M059J (cell line): ENCODE measurements at regions not wholly inside any gene's neighbourhood (a gene's known extent, or its start where the extent isn't known, plus 50 kb on each side); places are given as distances from the start of the nearest gene placed in this dataset.
"Not testable (repeated sequence)": the region's sequence is repeated elsewhere in the genome, so short reads cannot be mapped to it uniquely, and the experiment has no call there.

ENCODE experiments used
- DNase-seq: peaks from one replicate; pipeline ENCODE4 v3.0.0-alpha.2; 2012; ENCODE audit warnings: low read depth

DNA sequence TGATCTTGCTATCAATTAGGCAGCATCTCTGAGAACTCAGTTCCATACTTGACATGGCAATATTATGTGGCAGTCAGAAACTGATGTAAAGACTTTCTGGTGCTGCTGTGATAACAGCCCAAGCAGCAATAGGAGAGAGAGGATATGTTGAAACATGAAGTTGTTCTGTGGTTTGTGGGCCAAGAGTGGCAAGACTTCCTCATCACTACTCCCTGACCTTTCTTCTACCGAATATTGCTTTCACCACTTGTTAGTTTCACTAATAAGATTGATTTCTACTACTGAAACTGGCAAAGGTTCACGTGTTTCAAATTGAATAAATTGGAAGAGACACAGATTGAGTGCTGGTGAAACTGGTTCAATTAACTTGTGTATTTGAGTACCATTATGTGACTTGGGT, 852.6 kb upstream of the RAG2 start:
- DNase-seq, result peak; percentile 13

DNA sequence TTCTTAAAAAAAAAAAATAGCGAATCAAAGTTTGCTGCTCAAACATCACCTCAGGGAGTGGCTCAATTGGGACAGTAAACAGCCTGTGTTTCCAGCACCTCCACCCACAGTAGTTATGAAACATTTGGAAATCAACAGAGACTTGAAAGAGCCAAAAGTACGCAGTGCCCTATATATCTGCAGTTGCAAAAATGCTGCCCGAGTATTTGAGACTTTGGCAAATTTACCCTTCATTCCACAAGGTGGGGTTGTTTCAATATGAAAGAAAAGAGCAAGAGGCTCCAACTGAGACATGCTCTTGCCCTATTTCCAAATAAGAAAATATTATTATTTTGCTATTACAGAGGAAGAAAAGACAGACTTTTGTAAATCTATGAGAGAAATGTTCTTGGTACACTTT, 851.1 kb upstream of the RAG2 start:
- peak; percentile 51 for DNase-seq

DNA sequence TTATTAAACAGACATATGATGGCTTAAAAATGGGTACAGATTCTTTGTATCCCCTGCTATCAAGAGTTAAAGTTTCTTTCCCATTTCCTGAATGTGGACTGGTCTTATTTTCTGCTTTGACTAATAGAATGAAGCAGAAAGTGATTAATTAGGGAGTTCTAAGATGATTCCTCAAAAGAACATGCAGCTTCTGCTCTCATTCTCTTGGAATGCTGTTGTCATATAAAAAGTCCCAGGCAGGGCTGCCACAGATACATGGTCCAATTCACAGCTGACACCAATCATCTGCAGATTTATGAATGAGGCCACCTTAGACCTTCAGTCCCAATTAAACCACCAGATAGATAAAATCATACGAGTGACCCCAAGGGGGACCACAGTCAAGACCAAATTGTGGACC, 844.5 kb upstream of the RAG2 start:
- DNase-seq, result peak; percentile 53

DNA sequence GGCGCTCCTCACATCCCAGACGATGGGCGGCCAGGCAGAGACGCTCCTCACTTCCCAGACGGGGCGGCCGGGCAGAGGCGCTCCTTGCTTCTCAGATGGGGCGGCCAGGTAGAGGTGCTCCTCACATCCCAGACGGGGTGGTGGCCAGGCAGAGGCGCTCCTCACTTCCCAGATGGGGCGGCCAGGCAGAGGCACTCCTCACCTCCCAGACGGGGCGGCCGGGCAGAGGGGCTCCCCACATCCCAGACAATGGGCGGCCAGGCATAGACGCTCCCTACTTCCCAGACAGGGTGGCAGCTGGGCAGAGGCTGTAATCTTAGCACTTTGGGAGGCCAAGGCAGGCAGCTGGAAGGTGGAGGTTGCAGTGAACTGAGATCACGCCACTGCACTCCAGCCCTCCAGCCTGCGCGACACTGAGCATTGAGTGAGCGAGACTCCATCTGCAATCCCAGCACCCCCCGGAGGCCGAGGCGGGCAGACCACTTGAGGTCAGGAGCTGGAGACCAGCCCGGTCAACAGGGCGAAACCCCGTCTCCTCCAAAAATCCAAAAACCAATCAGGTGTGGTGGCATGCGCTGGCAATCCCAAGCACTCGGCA, 833.7 kb upstream of the RAG2 start:
- not testable (repeated sequence) for DNase-seq

DNA sequence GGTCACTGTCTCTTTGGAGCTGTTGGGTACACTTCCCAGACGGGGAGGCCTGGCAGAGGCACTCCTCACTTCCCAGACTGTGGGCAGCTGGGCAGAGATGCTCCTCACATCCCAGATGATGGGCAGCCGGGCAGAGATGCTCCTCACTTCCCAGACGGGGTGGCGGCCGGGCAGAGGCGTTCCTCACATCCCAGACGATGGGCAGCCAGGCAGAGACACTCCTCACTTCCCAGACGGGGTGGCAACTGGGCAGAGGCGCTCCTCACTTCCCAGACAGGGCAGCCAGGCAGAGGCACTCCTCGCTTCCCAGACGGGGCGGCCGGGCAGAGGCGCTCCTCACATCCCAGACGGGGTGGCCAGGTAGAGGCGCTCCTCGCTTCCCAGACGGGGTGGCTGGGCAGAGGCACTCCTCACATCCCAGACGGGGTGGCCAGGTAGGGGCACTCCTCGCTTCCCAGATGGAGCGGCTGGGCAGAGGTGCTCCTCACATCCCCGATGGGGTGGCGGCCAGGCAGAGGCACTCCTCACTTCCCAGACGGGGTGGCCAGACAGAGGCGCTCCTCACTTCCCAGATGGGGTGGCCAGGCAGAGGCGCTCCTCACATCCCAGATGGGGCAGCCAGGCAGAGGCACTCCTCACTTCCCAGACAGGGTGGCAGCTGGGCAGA, 833.1 kb upstream of the RAG2 start:
- DNase-seq, result not testable (repeated sequence)

DNA sequence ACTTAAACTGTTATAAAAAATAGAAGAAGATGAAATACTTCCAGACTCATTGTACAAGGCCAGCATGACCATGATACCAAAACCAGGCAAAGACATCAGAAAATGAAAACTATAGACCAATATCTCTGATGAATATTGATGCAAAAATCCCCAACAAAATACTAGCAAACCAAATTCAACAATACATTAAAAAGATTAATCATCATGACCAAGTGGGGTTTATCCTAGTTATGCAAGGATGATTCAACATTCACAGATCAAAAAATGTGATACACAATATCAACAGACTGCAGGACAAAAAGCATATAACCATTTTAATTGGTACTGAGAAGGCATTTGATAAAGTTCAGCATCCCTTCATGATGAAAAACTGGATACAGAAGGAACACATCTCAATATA, 824.5 kb upstream of the RAG2 start:
- DNase-seq, result no peak

DNA sequence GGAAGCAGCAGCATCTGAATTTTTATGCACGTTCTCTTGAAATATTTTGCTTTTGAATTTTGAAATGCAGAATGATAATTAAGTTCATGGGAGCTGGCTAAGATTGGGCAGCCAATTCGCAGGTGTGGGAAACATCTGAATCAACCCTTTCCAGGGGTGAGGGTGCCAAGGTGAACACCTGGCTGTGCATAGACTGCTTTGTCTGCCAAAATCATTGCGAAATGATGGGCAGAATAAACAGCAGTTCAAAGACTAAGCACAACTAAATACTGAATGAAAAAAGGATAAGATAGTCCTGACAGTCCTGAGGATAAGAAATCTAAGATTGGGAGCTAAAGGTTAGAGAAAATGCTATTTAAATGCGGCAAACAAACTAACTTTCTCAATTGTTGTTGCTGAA, 813.3 kb upstream of the RAG2 start:
- no peak for DNase-seq

DNA sequence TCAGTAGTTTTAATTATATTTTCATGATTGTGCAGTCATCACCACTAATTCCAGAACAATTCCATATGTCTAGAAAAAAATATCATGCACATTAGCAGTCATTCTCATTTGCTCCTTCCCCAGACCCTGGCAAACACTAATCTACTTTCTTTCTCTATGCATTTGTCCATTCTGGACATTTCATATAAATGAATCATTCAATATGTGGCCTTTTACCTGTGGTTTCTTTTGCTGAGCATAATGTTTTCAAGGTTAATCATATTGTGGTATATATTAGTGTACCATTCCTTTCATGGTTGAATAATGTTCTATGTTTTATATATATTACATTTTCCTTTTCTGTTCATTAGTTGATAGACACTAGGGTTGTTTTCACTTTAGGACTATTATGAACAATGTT, 811.1 kb upstream of the RAG2 start:
- peak; percentile 31 for DNase-seq

DNA sequence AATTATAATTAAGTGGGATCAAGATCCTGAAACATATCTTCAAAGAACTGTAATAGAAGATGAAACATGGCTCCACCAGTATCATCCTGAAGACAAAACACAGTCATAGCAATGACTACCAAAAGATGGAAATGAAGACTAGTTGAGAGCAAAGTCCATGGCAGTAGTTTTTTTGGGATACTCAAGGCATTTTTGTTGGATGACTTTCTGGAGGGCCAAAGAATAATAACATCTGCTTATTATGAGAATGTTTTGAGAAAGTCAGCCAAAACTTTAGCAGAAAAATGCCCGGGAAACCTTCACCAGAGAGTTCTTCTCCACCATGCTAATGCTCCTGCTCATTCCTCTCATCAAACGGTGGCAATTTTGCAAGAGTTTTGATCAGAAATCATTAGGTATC, 809.4 kb upstream of the RAG2 start:
- DNase-seq, result no peak

DNA sequence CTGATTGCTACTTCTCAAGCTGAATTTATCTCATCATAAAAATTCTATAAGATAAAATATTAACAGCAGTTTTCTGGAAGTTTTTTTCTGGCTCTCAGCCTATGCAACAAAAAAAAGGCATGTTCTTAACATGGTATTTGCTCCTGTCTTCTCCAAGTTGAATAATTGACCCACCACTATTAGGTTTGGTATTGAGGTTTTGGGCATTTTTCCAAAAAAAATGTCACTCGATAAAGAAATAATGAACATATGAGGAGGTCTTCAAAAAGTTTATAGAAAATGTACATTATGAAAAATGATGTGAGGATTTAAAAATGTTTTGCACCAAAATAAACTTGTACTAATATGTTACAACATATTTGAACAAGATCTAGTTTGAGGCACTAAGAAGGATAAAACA, 808.6 kb upstream of the RAG2 start:
- no peak for DNase-seq

DNA sequence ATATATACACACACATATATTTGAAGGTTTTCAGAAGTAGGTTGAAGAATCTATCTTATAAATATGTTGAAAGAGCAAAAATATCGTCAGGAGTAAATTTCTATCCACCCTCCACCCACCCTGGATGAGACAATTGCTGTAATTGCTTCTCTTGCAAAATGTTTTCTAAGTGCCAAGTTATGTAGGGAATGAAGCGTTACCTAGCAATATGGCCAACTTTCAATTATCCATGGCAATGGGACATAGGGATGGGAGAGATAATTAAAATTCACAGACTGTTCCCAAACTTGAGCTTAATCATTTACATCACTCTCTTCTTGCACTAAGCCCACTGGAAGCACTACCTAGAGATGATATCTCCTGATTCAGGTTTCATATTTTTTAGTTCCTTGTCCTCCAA, 806.2 kb upstream of the RAG2 start:
- DNase-seq, result no peak

DNA sequence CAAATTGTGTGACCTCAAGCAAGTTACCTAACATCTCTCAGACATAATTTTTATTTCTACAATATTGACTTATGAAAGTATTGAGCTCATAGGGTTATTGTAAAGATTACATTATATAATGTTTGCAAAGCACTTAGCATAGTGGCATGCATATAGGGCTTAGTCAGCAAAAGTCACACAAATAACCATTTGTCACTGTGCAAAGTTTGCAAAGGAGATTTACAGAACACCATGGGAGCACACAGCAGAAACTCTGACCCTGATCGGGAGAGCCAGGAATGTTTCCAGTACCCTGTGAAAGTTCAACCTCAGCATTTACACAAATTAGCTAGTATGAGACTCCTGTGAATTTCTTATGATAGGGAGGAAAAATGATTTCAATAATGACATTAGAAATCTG, 804.6 kb upstream of the RAG2 start:
- no peak for DNase-seq

DNA sequence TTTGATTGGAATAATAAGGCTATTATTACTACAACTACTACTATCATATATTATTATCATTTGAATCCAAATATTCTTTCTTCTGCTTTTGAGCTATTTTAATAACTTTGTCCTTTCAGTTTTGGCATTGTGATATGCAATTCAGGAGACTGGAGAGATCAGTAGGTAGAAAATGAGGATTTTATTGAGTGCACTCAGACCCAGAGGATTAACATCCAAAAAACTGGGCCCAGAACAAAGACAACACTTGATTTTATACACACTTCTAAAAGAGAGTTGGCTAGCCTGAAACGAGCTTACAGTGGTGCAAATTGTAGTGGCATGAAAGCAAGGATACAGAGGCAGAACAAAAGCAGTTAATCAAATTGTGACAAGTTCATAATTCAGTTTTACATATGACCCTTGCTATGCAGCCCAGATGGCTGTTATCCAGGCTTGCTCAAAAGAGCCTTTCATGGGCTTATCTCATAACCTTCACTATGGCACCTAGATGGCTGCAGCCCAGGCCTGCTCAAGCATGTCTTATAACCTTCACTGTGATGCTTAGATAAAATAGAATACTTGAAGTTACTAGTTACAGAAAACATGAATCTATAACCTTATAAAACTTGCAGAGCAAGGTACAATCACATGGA, 796.3 kb upstream of the RAG2 start:
- no peak for DNase-seq

DNA sequence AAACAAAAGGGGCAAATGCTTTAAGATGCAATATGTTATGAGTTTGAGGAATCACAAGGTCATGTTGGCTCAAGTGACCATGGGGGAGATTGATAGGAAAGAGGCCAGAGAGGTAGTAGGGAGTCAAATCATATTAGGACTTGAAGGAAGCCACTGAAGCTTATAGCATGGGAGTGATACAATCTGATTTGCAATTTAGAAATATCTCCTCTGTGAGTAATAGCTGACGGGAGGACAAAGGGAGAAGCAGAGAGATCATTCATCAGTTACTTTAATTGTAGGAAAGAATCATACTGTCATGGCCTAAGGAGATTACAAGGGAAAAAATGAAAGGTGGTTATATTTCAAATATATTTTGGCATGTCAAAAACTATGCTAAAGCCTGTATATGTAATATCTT, 793.6 kb upstream of the RAG2 start:
- no peak for DNase-seq

DNA sequence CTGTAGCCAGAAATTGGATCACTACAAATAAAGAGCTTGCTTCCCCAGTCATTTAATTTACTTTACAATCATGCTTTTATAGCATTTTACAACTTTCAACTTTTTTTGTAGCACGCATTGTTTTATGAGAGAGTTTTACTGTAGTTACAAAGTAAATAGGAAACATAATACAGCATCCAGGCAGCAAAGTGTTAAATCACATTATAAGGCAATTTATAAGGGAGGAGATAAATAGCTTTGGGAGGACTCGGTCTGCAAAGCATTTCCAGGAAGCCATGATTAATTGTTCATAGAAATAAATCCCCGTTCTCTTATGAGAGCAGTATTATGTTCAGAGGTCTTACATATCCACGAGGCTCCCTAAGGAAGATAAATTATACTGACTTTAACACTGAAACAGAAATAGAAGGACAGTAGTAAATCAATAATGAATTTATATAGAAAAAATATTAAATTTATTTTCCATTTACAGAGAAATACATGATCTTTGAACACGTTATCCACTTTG, 792.6 kb upstream of the RAG2 start:
- no peak for DNase-seq

DNA sequence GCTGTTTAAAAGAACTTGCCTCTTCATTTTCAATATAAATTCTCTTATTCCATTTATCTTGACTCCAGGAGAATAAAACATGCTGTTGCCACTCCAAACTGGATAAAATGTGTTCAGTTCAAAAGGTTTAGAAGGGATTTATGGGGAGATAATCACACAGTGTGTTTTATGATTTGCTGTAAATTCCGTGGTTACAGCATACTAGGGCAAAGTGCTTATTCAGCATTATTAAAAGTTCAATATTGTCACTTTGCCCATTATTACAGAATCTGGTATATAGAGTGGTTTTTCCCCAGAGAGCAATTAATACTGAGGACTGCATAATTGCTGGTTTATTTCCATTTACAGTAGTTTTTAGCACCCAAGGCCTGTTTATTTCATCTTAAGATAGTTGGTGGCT, 780.9 kb upstream of the RAG2 start:
- DNase-seq, result no peak

DNA sequence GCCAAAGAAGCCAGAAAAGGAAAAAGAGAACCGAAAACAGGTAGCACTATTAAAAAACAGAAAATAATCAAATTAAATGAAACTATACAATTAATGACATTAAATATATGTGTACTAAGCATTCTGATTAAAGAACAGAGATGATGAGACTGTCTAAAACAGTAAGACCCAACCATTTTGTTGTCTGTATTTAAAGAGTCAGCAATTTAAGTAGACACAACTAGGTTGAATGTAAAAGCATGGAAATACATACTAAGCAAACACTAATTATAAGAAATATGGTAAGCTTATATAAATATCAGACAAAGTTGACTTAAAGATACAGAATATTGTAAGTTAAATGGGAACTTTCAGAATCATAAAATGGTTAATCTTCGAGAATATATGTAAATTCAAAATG, 774.6 kb upstream of the RAG2 start:
- no peak for DNase-seq

DNA sequence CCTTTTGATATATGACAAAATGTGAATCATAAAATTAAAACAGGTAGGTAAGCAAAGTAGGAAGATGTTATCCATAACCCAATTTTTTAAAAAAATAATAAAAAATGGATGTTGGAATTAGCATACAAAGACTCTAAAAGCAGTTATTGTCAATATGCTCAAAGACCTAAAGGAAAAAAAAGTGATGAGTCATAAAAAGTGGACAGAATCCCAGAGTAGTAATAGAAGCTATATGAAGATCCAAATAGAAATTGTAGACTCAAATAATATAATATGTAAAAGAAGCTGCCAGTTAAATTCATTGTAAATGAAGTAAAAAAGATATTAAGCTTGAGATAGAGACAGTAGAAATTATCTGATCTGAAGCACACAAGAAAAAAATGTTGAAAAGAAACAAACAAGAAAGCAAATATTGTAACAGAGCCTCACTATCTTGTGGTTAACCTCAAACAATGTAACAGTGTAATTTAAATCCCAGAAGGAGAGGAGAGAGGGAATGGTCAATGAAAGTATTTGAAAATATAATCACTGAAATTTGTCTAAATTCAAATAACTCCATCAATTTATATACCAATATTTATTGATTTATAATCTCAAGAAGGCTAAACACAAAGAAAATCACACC, 773.4 kb upstream of the RAG2 start:
- DNase-seq, result peak; percentile 8

DNA sequence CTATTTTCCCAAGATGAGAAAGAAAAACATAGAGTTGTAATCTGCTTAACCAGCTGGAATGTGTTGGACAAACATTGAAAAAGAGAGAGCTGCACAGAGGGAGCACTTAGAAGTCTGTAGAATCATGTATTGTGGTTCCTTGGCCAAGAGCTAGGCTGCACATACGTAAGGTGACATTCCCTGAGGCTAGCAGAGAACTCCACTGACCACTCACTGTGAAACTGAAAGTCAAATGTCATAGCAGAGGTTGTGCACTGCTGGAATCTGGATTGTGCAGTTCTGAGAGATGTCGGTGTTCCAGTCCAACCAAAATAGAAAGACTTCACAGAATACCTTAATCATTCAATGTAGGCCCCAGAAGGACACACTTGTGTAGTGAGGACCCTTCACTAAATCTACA, 772.8 kb upstream of the RAG2 start:
- DNase-seq, result peak; percentile 36

DNA sequence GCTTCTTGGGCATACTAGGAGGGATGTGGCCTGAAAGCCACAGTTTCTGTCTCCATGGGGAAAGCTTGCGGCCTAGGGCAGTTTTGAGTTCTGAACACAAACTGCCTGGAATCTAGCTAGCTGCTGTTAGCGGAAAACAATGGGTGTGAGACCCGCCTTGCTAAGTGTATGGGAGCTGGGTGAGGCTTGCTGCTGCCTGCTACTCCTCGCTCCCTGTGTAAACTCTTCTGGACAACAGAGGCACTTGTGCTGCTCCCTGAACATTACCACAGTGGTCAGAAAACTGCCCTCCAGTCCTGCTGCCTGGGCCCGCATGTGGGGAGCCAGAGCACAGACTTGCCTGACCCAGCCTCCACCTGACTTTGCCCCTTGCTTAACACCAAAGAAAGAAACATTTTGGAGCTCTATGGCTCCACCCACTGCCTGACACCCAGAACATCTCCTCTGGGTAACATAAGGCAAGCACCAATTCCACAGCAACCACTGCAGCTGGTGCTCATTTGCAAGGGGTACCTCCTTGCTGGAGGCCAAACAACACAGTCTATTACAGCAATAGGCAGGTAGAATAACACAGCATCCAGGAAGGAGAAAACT, 766.3 kb upstream of the RAG2 start:
- DNase-seq, result no peak

DNA sequence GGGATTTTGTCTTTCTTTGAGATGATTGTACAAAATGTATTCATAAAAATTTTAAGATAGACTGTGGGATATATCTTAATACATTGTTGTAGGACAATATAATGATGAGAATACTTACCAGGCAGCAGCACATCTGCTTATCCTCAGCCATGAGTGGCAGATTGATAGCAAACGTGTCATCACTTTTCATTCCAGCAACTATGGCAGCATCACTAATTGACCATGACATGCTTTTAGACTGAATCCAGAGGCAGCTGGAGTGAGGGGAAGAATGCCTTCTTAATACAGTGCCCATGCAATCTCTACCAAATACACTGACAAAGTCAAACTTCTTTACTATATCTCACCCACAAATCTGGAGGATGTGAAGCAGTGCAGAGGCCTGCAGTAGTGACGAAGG, 755.2 kb upstream of the RAG2 start:
- no peak for DNase-seq

DNA sequence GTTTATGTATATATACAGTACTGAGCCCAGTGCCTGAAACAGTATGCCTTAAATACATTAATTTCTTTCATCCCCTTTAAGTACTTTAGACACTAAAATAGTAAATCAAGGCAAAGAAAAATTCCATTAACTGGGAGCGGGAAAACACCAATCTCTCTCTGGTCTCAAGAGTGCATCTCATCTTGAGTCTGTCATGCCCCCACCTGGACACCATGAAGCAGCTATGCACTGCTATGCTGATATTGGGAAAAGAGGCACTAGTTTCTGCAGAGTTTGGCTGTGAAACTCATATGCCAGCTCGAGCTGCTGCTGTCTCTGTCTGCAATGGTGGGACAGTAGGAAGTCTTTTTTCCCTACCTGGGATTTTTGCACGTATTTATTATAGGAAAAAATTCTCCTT, 754.4 kb upstream of the RAG2 start:
- DNase-seq, result no peak

DNA sequence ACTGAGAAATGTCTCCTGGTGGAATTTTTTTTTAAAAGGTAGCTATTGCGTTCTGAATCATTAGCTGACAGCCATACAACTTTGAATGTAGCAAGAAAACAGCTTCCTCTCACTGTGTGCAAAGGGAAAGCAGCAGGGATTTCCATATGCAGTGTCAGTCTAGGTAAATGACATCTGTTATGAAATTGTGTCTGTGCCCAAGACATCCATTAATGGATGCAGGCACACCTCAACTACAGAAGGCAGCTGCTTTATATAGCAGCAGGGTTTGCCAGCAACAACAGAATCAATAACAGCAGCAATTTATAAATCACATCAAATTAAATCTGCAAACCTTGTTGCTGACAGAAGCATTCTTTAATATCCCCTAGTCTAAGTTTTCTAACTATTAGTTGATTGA, 745.3 kb upstream of the RAG2 start:
- no peak for DNase-seq
